ENCODE measurements at regions not wholly inside any gene's neighbourhood (a gene's known extent, or its start where the extent isn't known, plus 50 kb on each side); places are given as distances from the start of the nearest gene placed in this dataset.

- ChIA-PET SMC1A (ENCODE audit: uncharacterized antibody, unreplicated experiment) (no interaction called here), POLR2A (no interaction called here), RAD21 (ENCODE audit: unreplicated experiment) (no interaction called here), CTCF (no interaction called here)
- 25% methylated on average over 6 of the region's 6 CpGs for WGBS (ENCODE audit: insufficient coverage, insufficient replicate concordance, low lambda C conversion rate, missing lambda C conversion rate)
- ATAC-seq (no peak), DNase-seq (ENCODE audit: low read depth, low spot score) (no peak), FAIRE-seq (no peak)
- TF ChIP-seq SREBF2 (IDR thresholded peaks at IDR 0.05; ENCODE audit: low read length) (no peak), PAX5 (IDR thresholded peaks at IDR 0.05; ENCODE audit: borderline replicate concordance, low read depth, low read length) (no peak), BCLAF1 (IDR thresholded peaks at IDR 0.05) (no peak)
- Histone ChIP-seq H3K79me2 (ENCODE audit: control insufficient read depth, insufficient read depth, low read length) (no peaks in the 10 kb centered on the region), H2AFZ (ENCODE audit: control insufficient read depth, low read depth, low read length) (no peak overlapping the region), H3K27me3 (replicated peaks in 1 of 2; ENCODE audit: control insufficient read depth in 2 of 2, insufficient read depth in 2 of 2, low read length in 1 of 2) (no peaks in the 10 kb centered on the region), H3K36me3 (ENCODE audit: control insufficient read depth in 2 of 2, insufficient read depth in 2 of 2, low read length in 1 of 2) (no peaks in the 10 kb centered on the region), H3K4me2 (ENCODE audit: control insufficient read depth, insufficient read depth) (no peak overlapping the region), H3K27ac (ENCODE audit: control insufficient read depth, insufficient read depth) (no peak overlapping the region), H3K4me1 (ENCODE audit: control insufficient read depth, insufficient read depth, low read length) (no peaks in the 10 kb centered on the region), H3K9ac (ENCODE audit: control insufficient read depth, insufficient read depth, low read length) (no peak overlapping the region), H4K20me1 (ENCODE audit: control insufficient read depth, insufficient read depth) (no peaks in the 10 kb centered on the region), H3K9me3 (replicated peaks; ENCODE audit: control insufficient read depth, insufficient read depth, low read length) (no peaks in the 10 kb centered on the region; the same call in 2 of the 3 replicates), H3K4me3 (no peak overlapping the region)
- intact Hi-C loops (cut with micrococcal nuclease; ENCODE audit: unreplicated experiment), result no loop called here
- no TSS peak for BruUV-seq (replicated peaks)
- in situ Hi-C loops (cut with MboI), result no loop called here
Observed at GRCh38 chr5:166363087-166363760, 1928.2 kb upstream of the WWC1 start.

- H3K79me2 ChIP-seq (ENCODE audit: control insufficient read depth, insufficient read depth, low read length), result no peaks in the 10 kb centered on the region
- no peaks in the 10 kb centered on the region for H3K27me3 ChIP-seq (replicated peaks in 1 of 2; ENCODE audit: control insufficient read depth in 2 of 2, insufficient read depth in 2 of 2, low read length in 1 of 2)
- no peak for DNase-seq (ENCODE audit: low read depth, low spot score)
- intact Hi-C loops (cut with micrococcal nuclease; ENCODE audit: unreplicated experiment) (no loop called here), in situ Hi-C loops (cut with MboI) (no loop called here)
- H3K4me2 ChIP-seq (ENCODE audit: control insufficient read depth, insufficient read depth), result no peak overlapping the region
- no peak for ATAC-seq
- ChIA-PET RAD21 (ENCODE audit: unreplicated experiment) (no interaction called here), SMC1A (ENCODE audit: uncharacterized antibody, unreplicated experiment) (no interaction called here), POLR2A (no interaction called here), CTCF (no interaction called here)
- no peak overlapping the region for H2AFZ ChIP-seq (ENCODE audit: control insufficient read depth, low read depth, low read length)
- H3K4me1 ChIP-seq (ENCODE audit: control insufficient read depth, insufficient read depth, low read length), result no peaks in the 10 kb centered on the region
- no peak for FAIRE-seq
- no peak overlapping the region for H3K27ac ChIP-seq (ENCODE audit: control insufficient read depth, insufficient read depth)
- no peaks in the 10 kb centered on the region for H4K20me1 ChIP-seq (ENCODE audit: control insufficient read depth, insufficient read depth)
- BruUV-seq (replicated peaks), result no TSS peak
- H3K9ac ChIP-seq (ENCODE audit: control insufficient read depth, insufficient read depth, low read length), result no peak overlapping the region
- no peak overlapping the region for H3K4me3 ChIP-seq
- TF ChIP-seq ZNF622 (IDR thresholded peaks at IDR 0.05), result no peak
- no peaks in the 10 kb centered on the region; the same call in 2 of the 3 replicates for H3K9me3 ChIP-seq (replicated peaks; ENCODE audit: control insufficient read depth, insufficient read depth, low read length)
- no peaks in the 10 kb centered on the region for H3K36me3 ChIP-seq (ENCODE audit: control insufficient read depth in 2 of 2, insufficient read depth in 2 of 2, low read length in 1 of 2)
- WGBS (ENCODE audit: insufficient coverage, insufficient replicate concordance, low lambda C conversion rate, missing lambda C conversion rate), result 1% methylated on average over 4 of the region's 4 CpGs
Observed at GRCh38 chr5:166365164-166365563, 1926.3 kb upstream of the WWC1 start.

Measured in GM12878 (cell line).